ENCODE measurements at regions not wholly inside any gene's neighbourhood (a gene's known extent, or its start where the extent isn't known, plus 50 kb on each side); places are given as distances from the start of the nearest gene placed in this dataset.

DNA sequence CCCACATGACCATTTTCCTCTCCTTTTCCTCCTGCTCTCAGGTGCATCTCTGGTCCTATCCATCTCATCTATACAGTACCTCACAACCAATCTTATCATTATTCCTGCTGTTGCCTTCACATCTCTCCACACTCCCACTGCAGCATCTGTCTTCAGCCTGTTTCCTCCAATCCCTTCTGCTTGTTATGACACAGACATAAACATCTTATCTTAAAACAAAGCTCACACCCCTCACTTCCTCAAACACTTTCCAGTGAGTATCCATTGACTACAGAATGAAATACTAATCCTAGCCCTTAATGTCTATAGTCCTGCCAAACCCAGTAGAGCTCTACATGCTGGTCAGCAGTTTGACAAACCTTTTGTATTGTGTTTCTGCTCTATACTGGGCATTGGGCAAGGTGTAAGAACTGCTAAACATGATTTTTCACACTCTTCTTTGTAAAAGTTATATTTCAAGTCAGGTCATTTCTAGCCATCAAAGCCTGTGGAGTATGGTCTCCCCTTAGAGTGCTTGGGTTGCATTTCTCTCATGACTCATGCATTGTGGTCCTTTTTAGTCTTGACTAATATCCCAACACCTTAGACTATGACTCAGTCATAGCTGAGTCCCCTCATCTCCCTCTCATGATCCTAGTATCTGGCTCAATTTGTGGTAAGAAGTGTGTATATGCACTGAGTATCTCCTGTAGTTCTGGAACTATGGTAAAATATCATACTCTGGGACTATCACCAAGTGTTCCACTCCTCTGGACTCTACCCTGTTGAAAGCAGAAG, 187.0 kb downstream of the CYRIA start:
- TF ChIP-seq, protein P1, sequence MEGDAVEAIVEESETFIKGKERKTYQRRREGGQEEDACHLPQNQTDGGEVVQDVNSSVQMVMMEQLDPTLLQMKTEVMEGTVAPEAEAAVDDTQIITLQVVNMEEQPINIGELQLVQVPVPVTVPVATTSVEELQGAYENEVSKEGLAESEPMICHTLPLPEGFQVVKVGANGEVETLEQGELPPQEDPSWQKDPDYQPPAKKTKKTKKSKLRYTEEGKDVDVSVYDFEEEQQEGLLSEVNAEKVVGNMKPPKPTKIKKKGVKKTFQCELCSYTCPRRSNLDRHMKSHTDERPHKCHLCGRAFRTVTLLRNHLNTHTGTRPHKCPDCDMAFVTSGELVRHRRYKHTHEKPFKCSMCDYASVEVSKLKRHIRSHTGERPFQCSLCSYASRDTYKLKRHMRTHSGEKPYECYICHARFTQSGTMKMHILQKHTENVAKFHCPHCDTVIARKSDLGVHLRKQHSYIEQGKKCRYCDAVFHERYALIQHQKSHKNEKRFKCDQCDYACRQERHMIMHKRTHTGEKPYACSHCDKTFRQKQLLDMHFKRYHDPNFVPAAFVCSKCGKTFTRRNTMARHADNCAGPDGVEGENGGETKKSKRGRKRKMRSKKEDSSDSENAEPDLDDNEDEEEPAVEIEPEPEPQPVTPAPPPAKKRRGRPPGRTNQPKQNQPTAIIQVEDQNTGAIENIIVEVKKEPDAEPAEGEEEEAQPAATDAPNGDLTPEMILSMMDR (IDR thresholded peaks at IDR 0.05; ENCODE audit: insufficient read depth, low read length, poor library complexity, severe bottlenecking) = no peak
- no peak for TF ChIP-seq EZH2phosphoT487 (conservative IDR thresholded peaks at IDR 0.05; ENCODE audit: low read length)
